Smooth muscle cell (in vitro differentiated cells): ENCODE measurements at regions not wholly inside any gene's neighbourhood (a gene's known extent, or its start where the extent isn't known, plus 50 kb on each side); places are given as distances from the start of the nearest gene placed in this dataset.
A peak's percentile ranks its signal among the peaks of the same experiment; 100 is the strongest.

Experiments used
- DNase-seq: peaks from one replicate; lab custom pipeline; 2025; ENCODE audit not compliant: unreplicated experiment; lab: John Stamatoyannopoulos, UW
- H2AFZ ChIP-seq: fragments of 200-600 bp; sonication (generic); 2 replicates; pipeline ENCODE4 v1.6.0; 2016; ENCODE audit warnings: antibody characterized with exemption, low read depth, mild to moderate bottlenecking
- H3F3A ChIP-seq: fragments of 200-600 bp; sonication (generic); 2 replicates; pipeline ENCODE4 v1.6.0; 2017; ENCODE audit warnings: antibody characterized with exemption, low read depth
- H3K27ac ChIP-seq: fragments of 200-600 bp; sonication (generic); 2 replicates; pipeline ENCODE4 v1.5.1; 2016; ENCODE audit warnings: low read depth, mild to moderate bottlenecking
- H3K27me3 ChIP-seq: fragments of 200-600 bp; sonication (generic); 2 replicates; pipeline ENCODE4 v1.6.1; 2016; ENCODE audit warnings: low read depth, mild to moderate bottlenecking
- H3K36me3 ChIP-seq: fragments of 200-600 bp; sonication (generic); 2 replicates; pipeline ENCODE4 v1.5.1; 2016; ENCODE audit warnings: low read depth
- H3K4me1 ChIP-seq: fragments of 200-600 bp; sonication (generic); 2 replicates; pipeline ENCODE4 v1.5.1; 2016; ENCODE audit warnings: low read depth
- H3K4me2 ChIP-seq: fragments of 200-600 bp; sonication (generic); 2 replicates; pipeline ENCODE4 v1.6.0; 2016; ENCODE audit warnings: mild to moderate bottlenecking
- H3K4me3 ChIP-seq: fragments of 200-600 bp; sonication (generic); 2 replicates; pipeline ENCODE4 v1.5.1; 2016; ENCODE audit warnings: mild to moderate bottlenecking
- H3K79me2 ChIP-seq: fragments of 200-600 bp; sonication (generic); 2 replicates; pipeline ENCODE4 v1.6.0; 2016; ENCODE audit warnings: low read depth, mild to moderate bottlenecking
- H3K9ac ChIP-seq: fragments of 200-600 bp; sonication (generic); 2 replicates; pipeline ENCODE4 v1.6.0; 2016; ENCODE audit warnings: low read depth
- H3K9me3 ChIP-seq: fragments of 200-600 bp; sonication (generic); replicated peaks from 2 replicates; pipeline ENCODE4 v1.5.1; 2016; ENCODE audit warnings: low read depth
- H4K20me1 ChIP-seq: fragments of 200-600 bp; sonication (generic); 2 replicates; pipeline ENCODE4 v1.6.0; 2016; ENCODE audit warnings: low read depth
- WGBS: methylation state at CpG from one replicate; pipeline ENCODE4 v1.1.7; 2016; ENCODE audit warnings: low lambda C conversion rate; 5-methylcytosine and 5-hydroxymethylcytosine counted together
- TF ChIP-seq, protein P1 (sequence below): fragments of 200-600 bp; sonication (generic); IDR thresholded peaks from 2 replicates; pipeline ENCODE4 v1.5.1; 2017; ENCODE audit warnings: borderline replicate concordance, mild to moderate bottlenecking, antibody characterized with exemption; ENCODE audit not compliant: insufficient read depth, poor library complexity, severe bottlenecking

- Histone ChIP-seq H3K4me1 (peaks cover 23% of the 10 kb centered on the region), H3K9me3 (no peaks in the 10 kb centered on the region), H4K20me1 (peaks cover 10% of the 10 kb centered on the region), H3K4me2 (no peak overlapping the region), H3K79me2 (peaks cover 74% of the 10 kb centered on the region), H3F3A (no peaks in the 10 kb centered on the region), H3K27ac (no peak overlapping the region), H3K9ac (no peak overlapping the region), H3K4me3 (no peak overlapping the region), H3K27me3 (no peaks in the 10 kb centered on the region), H3K36me3 (no peaks in the 10 kb centered on the region), H2AFZ (no peak overlapping the region)
- TF ChIP-seq, protein P1, sequence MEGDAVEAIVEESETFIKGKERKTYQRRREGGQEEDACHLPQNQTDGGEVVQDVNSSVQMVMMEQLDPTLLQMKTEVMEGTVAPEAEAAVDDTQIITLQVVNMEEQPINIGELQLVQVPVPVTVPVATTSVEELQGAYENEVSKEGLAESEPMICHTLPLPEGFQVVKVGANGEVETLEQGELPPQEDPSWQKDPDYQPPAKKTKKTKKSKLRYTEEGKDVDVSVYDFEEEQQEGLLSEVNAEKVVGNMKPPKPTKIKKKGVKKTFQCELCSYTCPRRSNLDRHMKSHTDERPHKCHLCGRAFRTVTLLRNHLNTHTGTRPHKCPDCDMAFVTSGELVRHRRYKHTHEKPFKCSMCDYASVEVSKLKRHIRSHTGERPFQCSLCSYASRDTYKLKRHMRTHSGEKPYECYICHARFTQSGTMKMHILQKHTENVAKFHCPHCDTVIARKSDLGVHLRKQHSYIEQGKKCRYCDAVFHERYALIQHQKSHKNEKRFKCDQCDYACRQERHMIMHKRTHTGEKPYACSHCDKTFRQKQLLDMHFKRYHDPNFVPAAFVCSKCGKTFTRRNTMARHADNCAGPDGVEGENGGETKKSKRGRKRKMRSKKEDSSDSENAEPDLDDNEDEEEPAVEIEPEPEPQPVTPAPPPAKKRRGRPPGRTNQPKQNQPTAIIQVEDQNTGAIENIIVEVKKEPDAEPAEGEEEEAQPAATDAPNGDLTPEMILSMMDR, result no peak
- WGBS, result 83% methylated on average over 4 of the region's 4 CpGs
- DNase-seq, result no peak
These were observed 197.3 kb upstream of the IL12A start for GRCh38 chr3:159791336-159791735.

DNA sequence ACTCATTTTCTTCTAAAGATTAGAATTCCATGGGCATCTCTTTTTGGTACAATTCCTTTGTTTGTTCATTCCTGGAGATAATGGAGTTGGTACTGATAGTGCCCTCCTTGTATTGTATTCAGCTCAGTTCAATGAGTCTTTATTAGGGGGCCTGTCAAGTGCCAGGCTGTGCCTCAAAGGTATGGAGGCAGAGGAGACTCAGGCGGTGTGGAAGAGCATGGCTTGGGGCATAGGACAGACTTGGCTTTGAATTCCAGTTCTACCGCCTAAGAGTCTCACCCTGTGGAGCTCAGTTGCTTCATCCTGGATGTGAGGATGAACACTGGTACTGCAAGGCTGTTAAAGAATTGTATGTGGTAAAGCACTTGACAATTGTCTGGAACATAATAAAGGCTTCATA, 196.6 kb upstream of the IL12A start:
- H3K36me3 ChIP-seq, result no peaks in the 10 kb centered on the region
- H3F3A ChIP-seq, result no peaks in the 10 kb centered on the region
- TF ChIP-seq, protein P1, result no peak
- H3K9me3 ChIP-seq, result no peaks in the 10 kb centered on the region
- H3K9ac ChIP-seq, result no peak overlapping the region
- H3K79me2 ChIP-seq, result peaks cover 69% of the 10 kb centered on the region
- no peak overlapping the region for H3K4me2 ChIP-seq
- no peak overlapping the region for H3K27ac ChIP-seq
- H3K4me3 ChIP-seq, result no peak overlapping the region
- DNase-seq, result no peak
- peaks cover 10% of the 10 kb centered on the region for H4K20me1 ChIP-seq
- WGBS, result 92% methylated on average over 2 of the region's 2 CpGs
- H2AFZ ChIP-seq, result no peak overlapping the region
- H3K4me1 ChIP-seq, result peaks cover 20% of the 10 kb centered on the region
- no peaks in the 10 kb centered on the region for H3K27me3 ChIP-seq

GRCh38 chr3:159795042-159795441, 193.6 kb upstream of the IL12A start:
- Histone ChIP-seq H3K4me1 (peaks cover 17% of the 10 kb centered on the region), H3K9ac (no peak overlapping the region)

GRCh38 chr3:159795681-159796175, 192.9 kb upstream of the IL12A start:
- WGBS, result 87% methylated on average over 2 of the region's 2 CpGs

More at GRCh38 chr3:159795042-159795441, 193.6 kb upstream of the IL12A start:
- H2AFZ ChIP-seq, result no peak overlapping the region
- no peak for DNase-seq
- H3K4me3 ChIP-seq, result no peak overlapping the region
- H3K4me2 ChIP-seq, result no peak overlapping the region
- H3F3A ChIP-seq, result peaks cover 9% of the 10 kb centered on the region
- no peaks in the 10 kb centered on the region for H3K27me3 ChIP-seq
- WGBS, result 98% methylated on average over 5 of the region's 5 CpGs
- peak overlapping the region; percentile 99 for H3K27ac ChIP-seq
- TF ChIP-seq, protein P1, result no peak
- peaks cover 5% of the 10 kb centered on the region for H4K20me1 ChIP-seq
- no peaks in the 10 kb centered on the region for H3K36me3 ChIP-seq
- H3K9me3 ChIP-seq, result no peaks in the 10 kb centered on the region
- H3K79me2 ChIP-seq, result peaks cover 77% of the 10 kb centered on the region

More at GRCh38 chr3:159795681-159796175, 192.9 kb upstream of the IL12A start:
- H3K4me2 ChIP-seq, result no peak overlapping the region
- H3K27me3 ChIP-seq, result no peaks in the 10 kb centered on the region
- DNase-seq, result no peak
- H3K36me3 ChIP-seq, result no peaks in the 10 kb centered on the region
- H2AFZ ChIP-seq, result no peak overlapping the region
- peak overlapping the region; percentile 94 for H3K9ac ChIP-seq
- peaks cover 5% of the 10 kb centered on the region for H4K20me1 ChIP-seq
- H3K27ac ChIP-seq, result peak overlapping the region; percentile 99
- peaks cover 17% of the 10 kb centered on the region for H3K4me1 ChIP-seq
- TF ChIP-seq, protein P1, result no peak
- peaks cover 74% of the 10 kb centered on the region for H3K79me2 ChIP-seq
- peaks cover 9% of the 10 kb centered on the region for H3F3A ChIP-seq
- no peak overlapping the region for H3K4me3 ChIP-seq
- no peaks in the 10 kb centered on the region for H3K9me3 ChIP-seq
